ENCODE measurements at regions not wholly inside any gene's neighbourhood (a gene's known extent, or its start where the extent isn't known, plus 50 kb on each side); places are given as distances from the start of the nearest gene placed in this dataset.
"Not testable (repeated sequence)": the region's sequence is repeated elsewhere in the genome, so short reads cannot be mapped to it uniquely, and the experiment has no call there.

GRCh38 chr1:143833376-143833775, 138.4 kb downstream of the FAM72C start:
- dilution Hi-C loops (cut with MboI; ENCODE audit: extremely low pct_ligation_motif_present, low sequenced_read_pairs); FAIRE-seq; H3K4me1 ChIP-seq (ENCODE audit: control insufficient read depth, extremely low read depth, insufficient read depth, low read length); H3K4me3 ChIP-seq (ENCODE audit: control insufficient read depth in 2 of 3, extremely low read depth in 1 of 3, insufficient read depth in 2 of 3, low read depth in 1 of 3, low read length in 3 of 3); H3K9me1 ChIP-seq (ENCODE audit: control insufficient read depth, extremely low read depth, insufficient read depth, low read length); H3K27me3 ChIP-seq (ENCODE audit: control insufficient read depth, extremely low read depth, insufficient read depth, low read length); H3K79me2 ChIP-seq (ENCODE audit: control insufficient read depth, insufficient read depth, low read length); H2AFZ ChIP-seq (ENCODE audit: control insufficient read depth, low read length); H3K9ac ChIP-seq (ENCODE audit: control insufficient read depth, extremely low read depth, insufficient read depth, low read length); H3K4me2 ChIP-seq (ENCODE audit: control insufficient read depth, extremely low read depth, insufficient read depth, low read depth, low read length); H3K27ac ChIP-seq (ENCODE audit: control insufficient read depth, insufficient read depth, low read length); H3K9me3 ChIP-seq (ENCODE audit: control insufficient read depth, low read depth, low read length); H3K36me3 ChIP-seq (ENCODE audit: control insufficient read depth in 2 of 2, extremely low read depth in 1 of 2, insufficient read depth in 2 of 2, low read length in 2 of 2); DNase-seq (ENCODE audit: low read depth, low spot score); H4K20me1 ChIP-seq (ENCODE audit: control insufficient read depth, extremely low read depth, insufficient read depth, low read length): not testable (repeated sequence)

- H4K20me1 ChIP-seq (ENCODE audit: control insufficient read depth, extremely low read depth, insufficient read depth, low read length); H3K4me1 ChIP-seq (ENCODE audit: control insufficient read depth, extremely low read depth, insufficient read depth, low read length); H3K27me3 ChIP-seq (ENCODE audit: control insufficient read depth, extremely low read depth, insufficient read depth, low read length); H3K79me2 ChIP-seq (ENCODE audit: control insufficient read depth, insufficient read depth, low read length); FAIRE-seq; H2AFZ ChIP-seq (ENCODE audit: control insufficient read depth, low read length); H3K36me3 ChIP-seq (ENCODE audit: control insufficient read depth in 2 of 2, extremely low read depth in 1 of 2, insufficient read depth in 2 of 2, low read length in 2 of 2); H3K27ac ChIP-seq (ENCODE audit: control insufficient read depth, insufficient read depth, low read length); DNase-seq (ENCODE audit: low read depth, low spot score); H3K4me3 ChIP-seq (ENCODE audit: control insufficient read depth in 2 of 3, extremely low read depth in 1 of 3, insufficient read depth in 2 of 3, low read depth in 1 of 3, low read length in 3 of 3); H3K9me1 ChIP-seq (ENCODE audit: control insufficient read depth, extremely low read depth, insufficient read depth, low read length); H3K9ac ChIP-seq (ENCODE audit: control insufficient read depth, extremely low read depth, insufficient read depth, low read length); dilution Hi-C loops (cut with MboI; ENCODE audit: extremely low pct_ligation_motif_present, low sequenced_read_pairs); H3K4me2 ChIP-seq (ENCODE audit: control insufficient read depth, extremely low read depth, insufficient read depth, low read depth, low read length); H3K9me3 ChIP-seq (ENCODE audit: control insufficient read depth, low read depth, low read length): not testable (repeated sequence)
Observed at GRCh38 chr1:143832379-143832716, 139.4 kb downstream of the FAM72C start.

- H3K4me3 ChIP-seq (ENCODE audit: control insufficient read depth in 2 of 3, extremely low read depth in 1 of 3, insufficient read depth in 2 of 3, low read depth in 1 of 3, low read length in 3 of 3); FAIRE-seq; H3K4me1 ChIP-seq (ENCODE audit: control insufficient read depth, extremely low read depth, insufficient read depth, low read length); H3K79me2 ChIP-seq (ENCODE audit: control insufficient read depth, insufficient read depth, low read length); H3K9me1 ChIP-seq (ENCODE audit: control insufficient read depth, extremely low read depth, insufficient read depth, low read length); H3K27ac ChIP-seq (ENCODE audit: control insufficient read depth, insufficient read depth, low read length); H3K36me3 ChIP-seq (ENCODE audit: control insufficient read depth in 2 of 2, extremely low read depth in 1 of 2, insufficient read depth in 2 of 2, low read length in 2 of 2); H3K4me2 ChIP-seq (ENCODE audit: control insufficient read depth, extremely low read depth, insufficient read depth, low read depth, low read length); H3K9ac ChIP-seq (ENCODE audit: control insufficient read depth, extremely low read depth, insufficient read depth, low read length); H2AFZ ChIP-seq (ENCODE audit: control insufficient read depth, low read length); H3K9me3 ChIP-seq (ENCODE audit: control insufficient read depth, low read depth, low read length); H4K20me1 ChIP-seq (ENCODE audit: control insufficient read depth, extremely low read depth, insufficient read depth, low read length); DNase-seq (ENCODE audit: low read depth, low spot score); H3K27me3 ChIP-seq (ENCODE audit: control insufficient read depth, extremely low read depth, insufficient read depth, low read length); dilution Hi-C loops (cut with MboI; ENCODE audit: extremely low pct_ligation_motif_present, low sequenced_read_pairs): not testable (repeated sequence)
Observed at GRCh38 chr1:143831479-143832378, 140.1 kb downstream of the FAM72C start.

GRCh38 chr1:143826162-143826561, 145.6 kb downstream of the FAM72C start:
- H3K9me3 ChIP-seq (ENCODE audit: control insufficient read depth, low read depth, low read length); H3K27me3 ChIP-seq (ENCODE audit: control insufficient read depth, extremely low read depth, insufficient read depth, low read length); DNase-seq (ENCODE audit: low read depth, low spot score); H3K4me3 ChIP-seq (ENCODE audit: control insufficient read depth in 2 of 3, extremely low read depth in 1 of 3, insufficient read depth in 2 of 3, low read depth in 1 of 3, low read length in 3 of 3); H3K9me1 ChIP-seq (ENCODE audit: control insufficient read depth, extremely low read depth, insufficient read depth, low read length); H3K9ac ChIP-seq (ENCODE audit: control insufficient read depth, extremely low read depth, insufficient read depth, low read length); H4K20me1 ChIP-seq (ENCODE audit: control insufficient read depth, extremely low read depth, insufficient read depth, low read length); H3K27ac ChIP-seq (ENCODE audit: control insufficient read depth, insufficient read depth, low read length); FAIRE-seq; dilution Hi-C loops (cut with MboI; ENCODE audit: extremely low pct_ligation_motif_present, low sequenced_read_pairs); H2AFZ ChIP-seq (ENCODE audit: control insufficient read depth, low read length); H3K36me3 ChIP-seq (ENCODE audit: control insufficient read depth in 2 of 2, extremely low read depth in 1 of 2, insufficient read depth in 2 of 2, low read length in 2 of 2); H3K4me1 ChIP-seq (ENCODE audit: control insufficient read depth, extremely low read depth, insufficient read depth, low read length); H3K4me2 ChIP-seq (ENCODE audit: control insufficient read depth, extremely low read depth, insufficient read depth, low read depth, low read length); H3K79me2 ChIP-seq (ENCODE audit: control insufficient read depth, insufficient read depth, low read length): not testable (repeated sequence)

GRCh38 chr1:143824266-143824665, 147.5 kb downstream of the FAM72C start:
- FAIRE-seq; H3K36me3 ChIP-seq (ENCODE audit: control insufficient read depth in 2 of 2, extremely low read depth in 1 of 2, insufficient read depth in 2 of 2, low read length in 2 of 2); H3K27ac ChIP-seq (ENCODE audit: control insufficient read depth, insufficient read depth, low read length); DNase-seq (ENCODE audit: low read depth, low spot score); H3K79me2 ChIP-seq (ENCODE audit: control insufficient read depth, insufficient read depth, low read length); H3K9ac ChIP-seq (ENCODE audit: control insufficient read depth, extremely low read depth, insufficient read depth, low read length); H2AFZ ChIP-seq (ENCODE audit: control insufficient read depth, low read length); H3K9me1 ChIP-seq (ENCODE audit: control insufficient read depth, extremely low read depth, insufficient read depth, low read length); dilution Hi-C loops (cut with MboI; ENCODE audit: extremely low pct_ligation_motif_present, low sequenced_read_pairs); H4K20me1 ChIP-seq (ENCODE audit: control insufficient read depth, extremely low read depth, insufficient read depth, low read length); H3K9me3 ChIP-seq (ENCODE audit: control insufficient read depth, low read depth, low read length); H3K4me2 ChIP-seq (ENCODE audit: control insufficient read depth, extremely low read depth, insufficient read depth, low read depth, low read length); H3K4me1 ChIP-seq (ENCODE audit: control insufficient read depth, extremely low read depth, insufficient read depth, low read length); H3K4me3 ChIP-seq (ENCODE audit: control insufficient read depth in 2 of 3, extremely low read depth in 1 of 3, insufficient read depth in 2 of 3, low read depth in 1 of 3, low read length in 3 of 3); H3K27me3 ChIP-seq (ENCODE audit: control insufficient read depth, extremely low read depth, insufficient read depth, low read length): not testable (repeated sequence)

Measured in keratinocyte (primary cell).